ENCODE measurements at regions not wholly inside any gene's neighbourhood (a gene's known extent, or its start where the extent isn't known, plus 50 kb on each side); places are given as distances from the start of the nearest gene placed in this dataset.

DNA sequence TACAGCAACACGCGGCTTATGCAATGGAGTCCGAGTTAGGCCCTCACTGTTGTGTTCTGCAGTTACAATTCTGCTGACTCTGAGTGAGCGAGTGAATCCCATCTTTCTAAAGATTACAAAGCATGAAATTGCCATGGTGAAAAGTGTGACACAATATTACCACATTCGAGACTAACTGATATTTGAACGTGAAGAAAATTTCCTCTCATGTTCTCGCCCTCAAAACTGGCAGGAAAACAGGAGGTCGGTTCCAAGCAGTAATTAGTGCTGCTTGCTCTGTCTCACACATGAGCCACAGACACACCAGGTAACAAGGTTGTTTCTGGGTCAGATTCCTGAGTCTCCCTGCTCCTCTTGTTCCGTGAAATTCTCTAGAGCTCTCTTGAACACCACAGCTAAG lies 93.7 kb upstream of the RIOK3 start:
- H3K4me1 ChIP-seq (ENCODE audit: control insufficient read depth in 1 of 2, low read depth in 2 of 2) = peaks cover 32 to 47% of the 10 kb centered on the region in 2 donors
- H3K9me3 ChIP-seq = no peaks in the 10 kb centered on the region
- no peaks in the 10 kb centered on the region for H3K36me3 ChIP-seq
- H3K27me3 ChIP-seq (replicated peaks; ENCODE audit: insufficient read depth) = no peaks in the 10 kb centered on the region
- no peak overlapping the region for H3K4me3 ChIP-seq
- H3K27ac ChIP-seq = peak overlapping the region; percentile 84 to 85
- ATAC-seq (ENCODE audit: insufficient number of reproducible peaks, low FRiP score, low read depth) = no peak
- TF ChIP-seq, protein P1, sequence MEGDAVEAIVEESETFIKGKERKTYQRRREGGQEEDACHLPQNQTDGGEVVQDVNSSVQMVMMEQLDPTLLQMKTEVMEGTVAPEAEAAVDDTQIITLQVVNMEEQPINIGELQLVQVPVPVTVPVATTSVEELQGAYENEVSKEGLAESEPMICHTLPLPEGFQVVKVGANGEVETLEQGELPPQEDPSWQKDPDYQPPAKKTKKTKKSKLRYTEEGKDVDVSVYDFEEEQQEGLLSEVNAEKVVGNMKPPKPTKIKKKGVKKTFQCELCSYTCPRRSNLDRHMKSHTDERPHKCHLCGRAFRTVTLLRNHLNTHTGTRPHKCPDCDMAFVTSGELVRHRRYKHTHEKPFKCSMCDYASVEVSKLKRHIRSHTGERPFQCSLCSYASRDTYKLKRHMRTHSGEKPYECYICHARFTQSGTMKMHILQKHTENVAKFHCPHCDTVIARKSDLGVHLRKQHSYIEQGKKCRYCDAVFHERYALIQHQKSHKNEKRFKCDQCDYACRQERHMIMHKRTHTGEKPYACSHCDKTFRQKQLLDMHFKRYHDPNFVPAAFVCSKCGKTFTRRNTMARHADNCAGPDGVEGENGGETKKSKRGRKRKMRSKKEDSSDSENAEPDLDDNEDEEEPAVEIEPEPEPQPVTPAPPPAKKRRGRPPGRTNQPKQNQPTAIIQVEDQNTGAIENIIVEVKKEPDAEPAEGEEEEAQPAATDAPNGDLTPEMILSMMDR (IDR thresholded peaks at IDR 0.05) = no peak
- DNase-seq (ENCODE audit: low spot score) = no peak

DNA sequence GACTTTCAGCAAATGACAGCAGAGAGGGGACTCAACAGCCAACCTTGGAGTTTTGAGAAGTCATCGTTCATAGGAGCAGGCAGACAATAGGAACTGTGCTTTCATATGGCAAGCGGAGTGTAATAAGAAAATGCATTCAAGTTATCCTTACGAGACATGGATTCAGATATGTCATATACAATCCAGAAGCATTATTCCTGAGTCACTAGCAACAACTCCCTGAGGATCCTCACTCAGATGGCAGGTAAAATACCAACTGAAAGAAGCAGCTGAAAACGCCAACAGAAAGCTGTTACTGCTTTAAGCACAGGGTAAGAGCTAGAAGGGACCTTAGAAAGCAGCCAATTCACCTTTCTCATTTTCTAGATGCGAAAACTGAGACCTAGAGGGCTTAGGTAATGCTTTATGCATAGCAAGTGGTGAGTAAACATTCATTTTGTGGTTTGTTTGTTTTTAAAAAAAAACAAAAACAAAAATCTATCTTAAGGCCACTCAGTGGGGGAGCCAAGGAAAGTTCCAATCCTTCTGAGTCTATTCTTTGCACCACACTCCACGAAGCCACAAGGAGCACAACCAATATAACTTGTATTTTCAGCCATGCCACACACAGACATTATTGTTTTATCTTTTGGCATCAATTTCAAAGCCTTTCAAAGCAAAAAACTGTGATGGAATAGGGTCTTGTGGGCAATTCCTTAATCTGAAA lies 89.1 kb upstream of the RIOK3 start:
- Histone ChIP-seq H3K36me3 (no peaks in the 10 kb centered on the region), H3K9me3 (no peaks in the 10 kb centered on the region), H3K4me1 (ENCODE audit: control insufficient read depth in 1 of 2, low read depth in 2 of 2) (peaks cover 12 to 30% of the 10 kb centered on the region in 2 donors), H3K4me3 (no peak overlapping the region), H3K27ac (no peak overlapping the region), H3K27me3 (replicated peaks; ENCODE audit: insufficient read depth) (no peaks in the 10 kb centered on the region)
- no peak for ATAC-seq (ENCODE audit: insufficient number of reproducible peaks, low FRiP score, low read depth)
- TF ChIP-seq, protein P1 (IDR thresholded peaks at IDR 0.05) = no peak
- no peak for DNase-seq (ENCODE audit: low spot score)

DNA sequence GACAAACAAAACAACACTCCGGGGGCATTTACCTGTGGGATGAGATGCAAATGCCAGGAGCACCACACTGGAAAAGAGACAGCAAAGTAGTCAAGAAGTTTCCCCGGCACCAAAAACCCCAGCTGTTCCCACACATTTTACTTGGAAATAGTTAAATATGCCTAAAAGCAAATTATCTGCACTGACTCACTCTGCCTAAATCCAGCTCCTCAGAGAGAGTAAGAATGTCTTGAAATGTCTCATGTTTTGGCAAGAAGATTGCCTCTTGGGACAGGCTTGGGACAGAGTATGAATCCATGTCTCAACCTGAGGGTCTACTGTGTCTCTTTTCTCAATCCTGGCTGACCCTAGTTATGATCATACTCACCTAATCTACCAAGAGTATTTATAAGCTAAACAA lies 87.5 kb upstream of the RIOK3 start:
- peak overlapping the region; percentile 20 to 52 for H3K27ac ChIP-seq
- no peak overlapping the region for H3K4me3 ChIP-seq
- H3K4me1 ChIP-seq (ENCODE audit: control insufficient read depth in 1 of 2, low read depth in 2 of 2) = peaks cover 16 to 36% of the 10 kb centered on the region in 2 donors
- TF ChIP-seq, protein P1 (IDR thresholded peaks at IDR 0.05) = no peak
- H3K36me3 ChIP-seq = no peaks in the 10 kb centered on the region
- DNase-seq (ENCODE audit: low spot score) (no peak), ATAC-seq (ENCODE audit: insufficient number of reproducible peaks, low FRiP score, low read depth) (peak; percentile 50)
- no peaks in the 10 kb centered on the region for H3K27me3 ChIP-seq (replicated peaks; ENCODE audit: insufficient read depth)
- no peaks in the 10 kb centered on the region for H3K9me3 ChIP-seq

DNA sequence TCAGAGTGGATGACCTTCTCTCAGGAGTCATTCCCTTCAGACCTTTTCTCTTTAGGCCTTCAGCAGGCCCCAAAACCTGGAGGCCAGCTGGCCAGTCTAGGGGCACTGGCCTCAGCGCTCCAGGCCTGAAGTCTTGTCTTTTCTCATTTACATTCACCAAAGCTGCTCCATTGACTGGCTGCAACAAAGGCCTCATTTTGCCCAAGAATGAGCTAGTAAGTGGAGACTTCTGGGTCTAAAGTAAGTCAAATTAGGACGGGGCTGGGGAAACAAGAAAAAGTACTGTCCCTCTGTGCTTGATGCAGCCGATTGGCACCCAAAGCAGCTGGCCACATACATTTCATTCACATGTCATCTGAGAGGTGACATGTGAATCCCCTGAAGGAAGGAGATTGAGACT lies 83.8 kb upstream of the RIOK3 start:
- ATAC-seq (ENCODE audit: insufficient number of reproducible peaks, low FRiP score, low read depth) (no peak), DNase-seq (ENCODE audit: low spot score) (no peak)
- Histone ChIP-seq H3K27me3 (replicated peaks; ENCODE audit: insufficient read depth) (no peaks in the 10 kb centered on the region), H3K9me3 (no peaks in the 10 kb centered on the region), H3K4me3 (no peak overlapping the region), H3K36me3 (no peaks in the 10 kb centered on the region), H3K4me1 (ENCODE audit: control insufficient read depth in 1 of 2, low read depth in 2 of 2) (peaks cover 16 to 36% of the 10 kb centered on the region in 2 donors), H3K27ac (peak overlapping the region; percentile 60 to 69)
- TF ChIP-seq, protein P1 (IDR thresholded peaks at IDR 0.05) = no peak

DNA sequence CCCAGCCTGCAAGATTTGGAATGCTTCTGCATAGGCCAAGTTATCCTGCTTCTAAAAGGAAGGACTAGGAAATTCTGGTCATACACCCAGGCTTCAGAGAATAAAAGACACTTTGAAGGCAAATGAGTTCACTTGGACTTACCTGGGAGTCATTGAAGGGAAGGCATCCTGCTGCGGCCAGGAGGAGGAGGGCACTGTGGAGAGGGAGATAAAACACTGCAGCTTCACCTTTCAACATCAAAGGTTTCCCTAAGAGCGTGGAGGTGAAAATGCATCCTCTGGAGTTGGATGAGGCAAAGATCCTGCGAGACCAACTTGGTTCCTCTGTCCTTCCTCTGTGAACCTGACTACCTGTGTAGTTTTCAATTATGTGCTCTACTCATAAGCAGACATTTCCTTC lies 79.5 kb upstream of the RIOK3 start:
- Histone ChIP-seq H3K4me1 (ENCODE audit: control insufficient read depth in 1 of 2, low read depth in 2 of 2) (peaks cover 21 to 28% of the 10 kb centered on the region in 2 donors), H3K4me3 (no peak overlapping the region), H3K36me3 (no peaks in the 10 kb centered on the region), H3K27me3 (replicated peaks; ENCODE audit: insufficient read depth) (no peaks in the 10 kb centered on the region), H3K27ac (no peak overlapping the region), H3K9me3 (no peaks in the 10 kb centered on the region)
- ATAC-seq (ENCODE audit: insufficient number of reproducible peaks, low FRiP score, low read depth) = no peak
- no peak for DNase-seq (ENCODE audit: low spot score)
- TF ChIP-seq, protein P1 (IDR thresholded peaks at IDR 0.05) = no peak
